K562 (cell line): ENCODE measurements at regions not wholly inside any gene's neighbourhood (a gene's known extent, or its start where the extent isn't known, plus 50 kb on each side); places are given as distances from the start of the nearest gene placed in this dataset.

Experiments used
- FOS ChIP-seq: IDR thresholded peaks from 3 replicates; pipeline ENCODE4 v1.6.1; 2011; ENCODE audit not compliant: insufficient read length; ENCODE audit errors: extremely low read depth
- SMARCC2 ChIP-seq: fragments of 450-650 bp; IDR thresholded peaks from 2 replicates; pipeline ENCODE4 v1.6.1; 2017; ENCODE audit warnings: antibody characterized with exemption, moderate library complexity, mild to moderate bottlenecking, low read depth
- ZBTB40 ChIP-seq, 2 experiments: fragments of 450-650 bp in 1 of 2; sonication (generic) in 1 of 2; formaldehyde crosslinking in 1 of 2; IDR thresholded peaks; 2 replicates each; pipeline versions ENCODE4 v1.7.1 to v1.9.0; 2016 to 2022; ENCODE audit warnings: inconsistent platforms in 1 of 2, mild to moderate bottlenecking in 1 of 2, missing genetic modification reagents in 1 of 2
- ZNF146 ChIP-seq: IDR thresholded peaks from one replicate; pipeline ENCODE4 v1.6.1; 2018; ENCODE audit warnings: missing compliant biosample characterization; ENCODE audit not compliant: unreplicated experiment
- ZNF316 ChIP-seq: fragments of 450-650 bp; IDR thresholded peaks from 2 replicates; pipeline ENCODE4 v1.6.1; 2016

DNA sequence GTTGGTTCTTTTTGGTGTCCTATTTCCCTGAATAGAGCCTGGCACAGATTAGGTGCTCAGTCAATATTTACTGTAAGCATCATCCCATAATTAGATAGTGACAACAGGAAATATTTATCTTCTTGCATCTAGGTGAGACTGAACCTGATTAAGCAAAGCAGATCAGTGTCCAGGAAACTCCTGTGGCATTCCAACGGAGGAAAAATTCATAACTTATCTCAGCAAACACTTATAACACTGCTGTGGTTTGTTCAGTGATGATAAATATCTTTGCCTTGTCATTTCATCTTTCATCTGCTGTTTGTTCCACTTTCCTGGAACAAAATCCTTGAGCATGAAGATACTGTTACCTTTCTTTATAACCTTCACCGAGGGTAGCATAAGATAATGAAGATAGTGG lies 1160.3 kb upstream of the AUTS2 start:
- no peak for TF ChIP-seq ZNF146 (CRISPR knock-in tag)
- TF ChIP-seq FOS = no peak
- no peak for TF ChIP-seq ZBTB40 (IDR thresholded peaks at IDR 0.05)
- no peak for TF ChIP-seq ZBTB40 (CRISPR knock-in tag; IDR thresholded peaks at IDR 0.05)
- TF ChIP-seq SMARCC2 = no peak
- TF ChIP-seq ZNF316 = no peak
